ENCODE measurements at regions not wholly inside any gene's neighbourhood (a gene's known extent, or its start where the extent isn't known, plus 50 kb on each side); places are given as distances from the start of the nearest gene placed in this dataset.

- H3K4me1 ChIP-seq, result peaks cover 0 to 16% (median 0%) of the 10 kb centered on the region in 4 donors
- H3K27me3 ChIP-seq, result no peaks in the 10 kb centered on the region
- DNase-seq, result no peak
- no peak for TF ChIP-seq POLR2A (IDR thresholded peaks at IDR 0.05)
- TF ChIP-seq CTCF (IDR thresholded peaks at IDR 0.05), result no peak
- H3K9me3 ChIP-seq, result no peaks in the 10 kb centered on the region
- H3K4me3 ChIP-seq, result no peak overlapping the region
- H3K27ac ChIP-seq, result no peak overlapping the region
- H3K36me3 ChIP-seq, result no peaks in the 10 kb centered on the region
These were observed 393.7 kb upstream of the CITED2 start for GRCh38 chr6:139768196-139768595.

- no peak for DNase-seq
- Histone ChIP-seq H3K4me1 (peaks cover 0 to 16% (median 0%) of the 10 kb centered on the region in 4 donors), H3K27ac (no peak overlapping the region), H3K4me3 (no peak overlapping the region), H3K36me3 (no peaks in the 10 kb centered on the region), H3K27me3 (no peaks in the 10 kb centered on the region), H3K9me3 (no peaks in the 10 kb centered on the region)
- TF ChIP-seq CTCF (IDR thresholded peaks at IDR 0.05), result no peak
- TF ChIP-seq POLR2A (IDR thresholded peaks at IDR 0.05), result no peak
These were observed 392.3 kb upstream of the CITED2 start for GRCh38 chr6:139766796-139767195.

- no peak for DNase-seq
- TF ChIP-seq CTCF (IDR thresholded peaks at IDR 0.05) (no peak), POLR2A (IDR thresholded peaks at IDR 0.05) (no peak)
- no peaks in the 10 kb centered on the region for H3K9me3 ChIP-seq
- no peak overlapping the region for H3K4me3 ChIP-seq
- no peaks in the 10 kb centered on the region for H3K36me3 ChIP-seq
- H3K27me3 ChIP-seq, result no peaks in the 10 kb centered on the region
- H3K4me1 ChIP-seq, result peaks cover 0 to 16% (median 0%) of the 10 kb centered on the region in 4 donors
- H3K27ac ChIP-seq, result peak overlapping the region in 1 of 4 donors; percentile 71
These were observed 391.4 kb upstream of the CITED2 start for GRCh38 chr6:139765825-139766285.

GRCh38 chr6:139764498-139764986, 390.1 kb upstream of the CITED2 start:
- H3K36me3 ChIP-seq, result no peaks in the 10 kb centered on the region
- TF ChIP-seq CTCF (IDR thresholded peaks at IDR 0.05) (no peak), POLR2A (IDR thresholded peaks at IDR 0.05) (no peak)
- H3K27ac ChIP-seq, result peak overlapping the region; percentile 25 to 71 (median 52)
- H3K4me3 ChIP-seq, result no peak overlapping the region
- H3K9me3 ChIP-seq, result no peaks in the 10 kb centered on the region
- DNase-seq, result no peak
- no peaks in the 10 kb centered on the region for H3K27me3 ChIP-seq
- peaks cover 0 to 16% (median 0%) of the 10 kb centered on the region in 4 donors for H3K4me1 ChIP-seq

GRCh38 chr6:139763468-139764210, 389.2 kb upstream of the CITED2 start:
- no peaks in the 10 kb centered on the region for H3K36me3 ChIP-seq
- H3K9me3 ChIP-seq, result no peaks in the 10 kb centered on the region
- peak overlapping the region in 3 of 4 donors; percentile 25 to 71 (median 60) for H3K27ac ChIP-seq
- peaks cover 0 to 16% (median 0%) of the 10 kb centered on the region in 4 donors for H3K4me1 ChIP-seq
- no peak for TF ChIP-seq POLR2A (IDR thresholded peaks at IDR 0.05)
- no peak for TF ChIP-seq CTCF (IDR thresholded peaks at IDR 0.05)
- no peak for DNase-seq
- no peaks in the 10 kb centered on the region for H3K27me3 ChIP-seq
- H3K4me3 ChIP-seq, result no peak overlapping the region

Data from Peyer's patch (tissue), 4 donors.